Fibroblast of lung (primary cell): ENCODE measurements at regions not wholly inside any gene's neighbourhood (a gene's known extent, or its start where the extent isn't known, plus 50 kb on each side); places are given as distances from the start of the nearest gene placed in this dataset.
A peak's percentile ranks its signal among the peaks of the same experiment; 100 is the strongest.

Experiments used
- DNase-seq, 2 donors: peaks; one replicate each; pipeline versions ENCODE4 v3.0.0 to v3.0.0-alpha.2; 2010; ENCODE audit warnings: low read depth in 2 of 2
- H2AFZ ChIP-seq: 2 replicates; pipeline ENCODE4 v1.5.1; 2012; ENCODE audit warnings: low read length, control low read depth, inconsistent platforms
- H3K27ac ChIP-seq: 2 replicates; pipeline ENCODE4 v1.5.1; 2011; ENCODE audit warnings: low read length, control low read depth; ENCODE audit not compliant: insufficient read depth
- H3K27me3 ChIP-seq: 2 replicates; pipeline ENCODE4 v1.5.1; 2011; ENCODE audit warnings: mild to moderate bottlenecking, low read length; ENCODE audit not compliant: control insufficient read depth, insufficient read depth
- H3K36me3 ChIP-seq: 2 replicates; pipeline ENCODE4 v1.5.1; 2011; ENCODE audit warnings: low read length; ENCODE audit not compliant: control insufficient read depth, insufficient read depth
- H3K4me1 ChIP-seq: 2 replicates; pipeline ENCODE4 v1.5.1; 2011; ENCODE audit warnings: low read length; ENCODE audit not compliant: control insufficient read depth, insufficient read depth; ENCODE audit errors: extremely low read depth
- H3K4me2 ChIP-seq: 2 replicates; pipeline ENCODE4 v1.5.1; 2011; ENCODE audit warnings: low read length, control low read depth; ENCODE audit not compliant: insufficient read depth; ENCODE audit errors: extremely low read depth
- H3K4me3 ChIP-seq, 4 experiments: fragments of 200-600 bp in 1 of 4; sonication (generic) in 1 of 4; replicated peaks in 1 of 4; 2 replicates each; pipeline ENCODE4 v1.5.1; 2011 to 2016; ENCODE audit warnings: low read length in 4 of 4, low read depth in 3 of 4, mild to moderate bottlenecking in 3 of 4, control low read depth in 2 of 4, inconsistent platforms in 1 of 4, mixed read lengths in 1 of 4; ENCODE audit not compliant: insufficient read depth in 1 of 4; ENCODE audit errors: control extremely low read depth in 1 of 4
- H3K79me2 ChIP-seq: 2 replicates; pipeline ENCODE4 v1.5.1; 2012; ENCODE audit warnings: mild to moderate bottlenecking, low read length, inconsistent platforms; ENCODE audit not compliant: control insufficient read depth, insufficient read depth
- H3K9ac ChIP-seq: 2 replicates; pipeline ENCODE4 v1.5.1; 2011; ENCODE audit warnings: mild to moderate bottlenecking, low read length, control low read depth; ENCODE audit not compliant: insufficient read depth
- H3K9me3 ChIP-seq: 2 replicates; pipeline ENCODE4 v1.5.1; 2012; ENCODE audit warnings: low read depth, low read length; ENCODE audit not compliant: control insufficient read depth, insufficient read depth
- H4K20me1 ChIP-seq: 2 replicates; pipeline ENCODE4 v1.5.1; 2011; ENCODE audit warnings: low read length; ENCODE audit not compliant: control insufficient read depth, insufficient read depth; ENCODE audit errors: extremely low read depth
- EZH2 ChIP-seq: IDR thresholded peaks from 2 replicates; pipeline ENCODE4 v1.5.1; 2012; ENCODE audit warnings: low read length, control low read depth, mild to moderate bottlenecking; ENCODE audit errors: missing control alignments
- TF ChIP-seq, protein P1 (sequence below), 2 donors: IDR thresholded peaks in 1 of 2; conservative IDR thresholded peaks in 1 of 2; 1 replicate in 1 of 2; 2 replicates in 1 of 2; pipeline ENCODE4 v1.5.1; 2011 to 2012; ENCODE audit warnings: low read length in 2 of 2, control low read depth in 1 of 2, inconsistent platforms in 1 of 2, low read depth in 1 of 2, mild to moderate bottlenecking in 1 of 2

GRCh38 chrY:7467796-7468520 lies 556.4 kb upstream of the AMELY start:
- Histone ChIP-seq H3K36me3 (no peaks in the 10 kb centered on the region), H3K27me3 (no peaks in the 10 kb centered on the region), H4K20me1 (no peaks in the 10 kb centered on the region), H3K4me2 (no peak overlapping the region), H3K9ac (no peak overlapping the region), H3K4me3 (no peak overlapping the region), H3K9me3 (no peaks in the 10 kb centered on the region), H3K79me2 (no peaks in the 10 kb centered on the region), H2AFZ (no peak overlapping the region), H3K27ac (peak overlapping the region; percentile 69), H3K4me1 (peaks cover 4% of the 10 kb centered on the region)
- peak in 1 of 2 donors; percentile 86 for DNase-seq
- TF ChIP-seq, protein P1, sequence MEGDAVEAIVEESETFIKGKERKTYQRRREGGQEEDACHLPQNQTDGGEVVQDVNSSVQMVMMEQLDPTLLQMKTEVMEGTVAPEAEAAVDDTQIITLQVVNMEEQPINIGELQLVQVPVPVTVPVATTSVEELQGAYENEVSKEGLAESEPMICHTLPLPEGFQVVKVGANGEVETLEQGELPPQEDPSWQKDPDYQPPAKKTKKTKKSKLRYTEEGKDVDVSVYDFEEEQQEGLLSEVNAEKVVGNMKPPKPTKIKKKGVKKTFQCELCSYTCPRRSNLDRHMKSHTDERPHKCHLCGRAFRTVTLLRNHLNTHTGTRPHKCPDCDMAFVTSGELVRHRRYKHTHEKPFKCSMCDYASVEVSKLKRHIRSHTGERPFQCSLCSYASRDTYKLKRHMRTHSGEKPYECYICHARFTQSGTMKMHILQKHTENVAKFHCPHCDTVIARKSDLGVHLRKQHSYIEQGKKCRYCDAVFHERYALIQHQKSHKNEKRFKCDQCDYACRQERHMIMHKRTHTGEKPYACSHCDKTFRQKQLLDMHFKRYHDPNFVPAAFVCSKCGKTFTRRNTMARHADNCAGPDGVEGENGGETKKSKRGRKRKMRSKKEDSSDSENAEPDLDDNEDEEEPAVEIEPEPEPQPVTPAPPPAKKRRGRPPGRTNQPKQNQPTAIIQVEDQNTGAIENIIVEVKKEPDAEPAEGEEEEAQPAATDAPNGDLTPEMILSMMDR (conservative IDR thresholded peaks at IDR 0.05 in 1 of 2, IDR thresholded peaks at IDR 0.05 in 1 of 2; ENCODE audit: low read depth in 1 of 2, low read length in 2 of 2), result no peak
- TF ChIP-seq EZH2, result no peak

GRCh38 chrY:7465185-7465621 lies 553.7 kb upstream of the AMELY start:
- H3K79me2 ChIP-seq, result no peaks in the 10 kb centered on the region
- H3K27me3 ChIP-seq, result no peaks in the 10 kb centered on the region
- no peak overlapping the region for H3K4me3 ChIP-seq
- peaks cover 6% of the 10 kb centered on the region for H3K4me1 ChIP-seq
- H2AFZ ChIP-seq, result no peak overlapping the region
- no peak overlapping the region for H3K4me2 ChIP-seq
- no peak overlapping the region for H3K9ac ChIP-seq
- peak overlapping the region; percentile 68 for H3K27ac ChIP-seq
- H4K20me1 ChIP-seq, result no peaks in the 10 kb centered on the region
- TF ChIP-seq EZH2, result no peak
- DNase-seq, result peak in 1 of 2 donors; percentile 93
- no peaks in the 10 kb centered on the region for H3K9me3 ChIP-seq
- no peaks in the 10 kb centered on the region for H3K36me3 ChIP-seq

- H3K27me3 ChIP-seq, result no peaks in the 10 kb centered on the region
- TF ChIP-seq EZH2, result no peak
- TF ChIP-seq, protein P1 (conservative IDR thresholded peaks at IDR 0.05 in 1 of 2, IDR thresholded peaks at IDR 0.05 in 1 of 2; ENCODE audit: low read depth in 1 of 2, low read length in 2 of 2), result no peak
- H3K4me3 ChIP-seq, result no peak overlapping the region
- H3K4me1 ChIP-seq, result peaks cover 6% of the 10 kb centered on the region
- H3K79me2 ChIP-seq, result no peaks in the 10 kb centered on the region
- no peak overlapping the region for H3K9ac ChIP-seq
- H3K4me2 ChIP-seq, result no peak overlapping the region
- no peaks in the 10 kb centered on the region for H3K9me3 ChIP-seq
- no peaks in the 10 kb centered on the region for H4K20me1 ChIP-seq
- no peaks in the 10 kb centered on the region for H3K36me3 ChIP-seq
- no peak for DNase-seq
- peak overlapping the region; percentile 68 for H3K27ac ChIP-seq
- no peak overlapping the region for H2AFZ ChIP-seq
Observed at GRCh38 chrY:7464742-7465141, 553.2 kb upstream of the AMELY start.
